HepG2 (cell line): ENCODE measurements at regions not wholly inside any gene's neighbourhood (a gene's known extent, or its start where the extent isn't known, plus 50 kb on each side); places are given as distances from the start of the nearest gene placed in this dataset.
A peak's percentile ranks its signal among the peaks of the same experiment; 100 is the strongest.
"Not testable (repeated sequence)": the region's sequence is repeated elsewhere in the genome, so short reads cannot be mapped to it uniquely, and the experiment has no call there.

Experiments used
- ATAC-seq: fragments of 200-7000 bp; cut with Tn5 transposase; 3 replicates; pipeline ENCODE4 v1.9.1; 2020; ENCODE audit warnings: mild to moderate bottlenecking, moderate library complexity
- BruUV-seq: library from RNA; stranded (reverse); fragments of 400-500 nt; replicated peaks from 2 replicates; lab custom pipeline; 2021; lab: Mats Ljungman, UMichigan
- CTCF ChIA-PET: fragments of 300-600 bp; formaldehyde crosslinking; extraction: SDS; loops from one replicate; lab custom pipeline; 2021; ENCODE audit warnings: low total read pairs, inconsistent platforms, low intra/inter-chr PET ratio; lab: Yijun Ruan, JAX
- POLR2A ChIA-PET: fragments of 350-600 bp; sonication (Branson Sonifier 250); formaldehyde crosslinking; loops from one replicate; lab custom pipeline; 2020; ENCODE audit warnings: antibody characterized with exemption, inconsistent platforms; lab: Yijun Ruan, JAX
- DNase-seq: peaks from one replicate; pipeline ENCODE4 v3.0.0-alpha.2; 2015; ENCODE audit warnings: low spot score
- FAIRE-seq: peaks from 3 replicates; lab custom pipeline; 2011; peaks lifted over from hg19 to GRCh38; lab: Jason Lieb, UNC
- H2AFZ ChIP-seq: one replicate; pipeline ENCODE4 v1.6.1; 2011; ENCODE audit warnings: low read length, inconsistent platforms
- H3K27ac ChIP-seq: fragments of 300-600 bp; 3 replicates; pipeline ENCODE4 v1.8.0; 2011; ENCODE audit warnings: mixed run types, mild to moderate bottlenecking, mixed read lengths, low read length, inconsistent platforms; ENCODE audit not compliant: insufficient read depth; ENCODE audit errors: extremely low read length
- H3K27me3 ChIP-seq, 2 experiments: fragments of 200-600 bp in 1 of 2; 2 replicates in 1 of 2; 3 replicates in 1 of 2; pipeline versions ENCODE4 v1.6.0 to v1.8.0; 2011; ENCODE audit warnings: low read length in 2 of 2, mild to moderate bottlenecking in 2 of 2, moderate library complexity in 2 of 2, inconsistent platforms in 1 of 2; ENCODE audit not compliant: insufficient read depth in 2 of 2, control insufficient read depth in 1 of 2
- H3K36me3 ChIP-seq, 2 experiments: fragments of 200-600 bp in 1 of 2; replicated peaks in 1 of 2; 2 replicates in 1 of 2; 3 replicates in 1 of 2; pipeline versions ENCODE4 v1.5.1 to v1.8.0; 2011; ENCODE audit warnings: low read length in 2 of 2, inconsistent platforms in 1 of 2; ENCODE audit not compliant: insufficient read depth in 2 of 2, control insufficient read depth in 1 of 2
- H3K4me1 ChIP-seq: 2 replicates; pipeline ENCODE4 v1.5.1; 2012; ENCODE audit warnings: low read length, inconsistent platforms; ENCODE audit not compliant: insufficient read depth
- H3K4me2 ChIP-seq: 2 replicates; pipeline ENCODE4 v1.6.0; 2011; ENCODE audit warnings: low read depth, low read length, inconsistent platforms
- H3K4me3 ChIP-seq, 3 experiments: fragments of 200-600 bp in 1 of 3; sonication (generic), shearing (Covaris generic) in 1 of 3; replicated peaks in 1 of 3; 2 replicates each; pipeline ENCODE4 v1.5.1; 2011 to 2016; ENCODE audit warnings: low read length in 3 of 3, inconsistent platforms in 2 of 3, low read depth in 2 of 3, mild to moderate bottlenecking in 2 of 3, control low read depth in 1 of 3, mixed read lengths in 1 of 3; ENCODE audit not compliant: insufficient read depth in 1 of 3
- H3K79me2 ChIP-seq: one replicate; pipeline ENCODE4 v1.6.1; 2011; ENCODE audit warnings: low read length, inconsistent platforms; ENCODE audit not compliant: insufficient read depth
- H3K9ac ChIP-seq: 2 replicates; pipeline ENCODE4 v1.6.0; 2011; ENCODE audit warnings: mild to moderate bottlenecking, low read depth, low read length, inconsistent platforms; ENCODE audit not compliant: insufficient read depth
- H3K9me3 ChIP-seq: 2 replicates; pipeline ENCODE4 v1.5.1; 2012; ENCODE audit warnings: mild to moderate bottlenecking, low read length
- H4K20me1 ChIP-seq: 2 replicates; pipeline ENCODE4 v1.6.0; 2011; ENCODE audit warnings: inconsistent platforms, mild to moderate bottlenecking, low read length, moderate library complexity; ENCODE audit not compliant: insufficient read depth
- CREB1 ChIP-seq, 2 experiments: fragments of 450-650 bp in 1 of 2; IDR thresholded peaks; 2 replicates each; pipeline ENCODE4 v1.6.1; 2016 to 2017; ENCODE audit warnings: control low read depth in 1 of 2, mild to moderate bottlenecking in 1 of 2, missing compliant biosample characterization in 1 of 2, missing genetic modification characterization in 1 of 2
- CTCF ChIP-seq: sonication (generic); formaldehyde crosslinking; IDR thresholded peaks from 2 replicates; pipeline ENCODE4 v1.5.0; 2020; ENCODE audit warnings: mild to moderate bottlenecking, missing genetic modification reagents, moderate library complexity
- RAD21 ChIP-seq: fragments of 450-650 bp; formaldehyde crosslinking; IDR thresholded peaks from 2 replicates; pipeline ENCODE4 v1.5.0; 2020; ENCODE audit warnings: mild to moderate bottlenecking
- SETDB1 ChIP-seq: sonication (generic); formaldehyde crosslinking; IDR thresholded peaks from 2 replicates; pipeline ENCODE4 v1.5.1; 2020; ENCODE audit warnings: missing genetic modification reagents, mild to moderate bottlenecking, borderline replicate concordance
- STAG1 ChIP-seq: sonication (generic); formaldehyde crosslinking; IDR thresholded peaks from 2 replicates; pipeline ENCODE4 v1.4.0; 2020; ENCODE audit warnings: missing genetic modification reagents
- ZNF280B ChIP-seq: sonication (generic); formaldehyde crosslinking; IDR thresholded peaks from 2 replicates; pipeline ENCODE4 v1.5.0; 2020; ENCODE audit warnings: missing genetic modification reagents, mild to moderate bottlenecking, borderline replicate concordance
- WGBS: methylation state at CpG from one replicate; pipeline ENCODE4 v1.1.6; 2017; ENCODE audit warnings: low lambda C conversion rate; 5-methylcytosine and 5-hydroxymethylcytosine counted together
- in situ Hi-C: cut with HindIII; loops from 2 replicates; pipeline ENCODE4 v1.10.0; 2017; ENCODE audit warnings: low pct_unique_long_range_greater_than_20kb; ENCODE audit not compliant: extremely low pct_ligation_motif_present
- intact Hi-C: fragments of 100-400 bp; cut with micrococcal nuclease; formaldehyde crosslinking; loops from one replicate; pipeline ENCODE4 v1.10.0; 2022; ENCODE audit not compliant: unreplicated experiment

- H3K27ac ChIP-seq; H3K4me2 ChIP-seq; ATAC-seq; FAIRE-seq; H2AFZ ChIP-seq; in situ Hi-C loops; BruUV-seq; H3K27me3 ChIP-seq; H3K4me1 ChIP-seq; POLR2A ChIA-PET; H3K79me2 ChIP-seq; H4K20me1 ChIP-seq; H3K4me3 ChIP-seq; H3K36me3 ChIP-seq; H3K9ac ChIP-seq; CTCF ChIA-PET; TF ChIP-seq CREB1 (CRISPR knock-in tag; IDR thresholded peaks at IDR 0.05): not testable (repeated sequence)
- DNase-seq = peak; percentile 10
- intact Hi-C loops = loop anchor here (2.0 kb wide), 1 partner anchor 598 kb away; no protein-coding TSS in a partner anchor
- peaks cover 13% of the 10 kb centered on the region for H3K9me3 ChIP-seq
- TF ChIP-seq CTCF (CRISPR knock-in tag) (peak; percentile 59), SETDB1 (CRISPR knock-in tag) (0 out of 2 replicates have a peak, but pooled peaks have one; percentile 72), RAD21 (CRISPR knock-in tag) (peak; percentile 29; the same call in 1 of the 2 replicates), CREB1 (IDR thresholded peaks at IDR 0.05) (0 out of 2 replicates have a peak, but pooled peaks have one; percentile 14), STAG1 (peak; percentile 46), ZNF280B (CRISPR knock-in tag) (0 out of 2 replicates have a peak, but pooled peaks have one; percentile 62)
- WGBS = 20% methylated on average over 12 of the region's 13 CpGs
Observed at GRCh38 chr2:107572890-107573289, 253.8 kb upstream of the RGPD4 start.
